ENCODE measurements at regions not wholly inside any gene's neighbourhood (a gene's known extent, or its start where the extent isn't known, plus 50 kb on each side); places are given as distances from the start of the nearest gene placed in this dataset.

DNA sequence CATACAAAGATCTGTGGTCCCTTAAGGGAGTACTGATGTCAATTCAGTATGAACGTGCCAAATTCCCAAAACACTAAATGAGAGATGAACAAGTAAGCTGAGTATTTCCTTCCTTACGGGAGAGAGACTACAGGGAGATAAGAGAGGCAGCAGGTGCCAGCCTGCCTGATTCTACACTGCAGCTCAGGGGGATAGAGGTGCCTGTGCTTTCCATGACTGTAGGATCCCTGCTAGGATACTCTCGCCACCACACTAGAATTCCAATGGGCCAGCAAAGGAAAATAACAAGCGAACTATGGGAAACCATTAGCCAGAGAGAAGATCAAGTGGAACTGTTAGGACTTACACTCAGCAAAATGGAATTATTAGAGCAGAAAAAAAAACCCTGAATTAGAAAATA lies 198.5 kb upstream of the BTBD3 start:
- no peak for DNase-seq (ENCODE audit: low read depth)

DNA sequence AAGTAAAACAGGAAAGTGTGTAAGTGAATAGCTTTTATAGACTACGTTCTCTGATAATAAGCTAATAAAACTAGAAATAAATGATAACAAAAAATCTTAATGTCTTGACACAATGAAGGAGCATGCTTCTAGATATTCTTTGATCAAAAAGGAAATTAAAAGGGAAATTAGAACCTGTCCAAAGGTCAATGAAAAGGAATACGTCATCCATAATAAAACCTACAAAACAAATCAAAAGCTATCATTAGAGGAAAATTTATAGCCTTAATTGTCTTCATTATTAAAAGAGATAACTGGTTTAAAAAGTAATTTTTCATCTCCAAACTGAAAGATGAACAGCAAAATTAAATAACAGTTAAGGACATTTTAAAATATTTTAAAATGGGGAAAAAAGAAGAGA lies 196.3 kb upstream of the BTBD3 start:
- DNase-seq (ENCODE audit: low read depth), result no peak

DNA sequence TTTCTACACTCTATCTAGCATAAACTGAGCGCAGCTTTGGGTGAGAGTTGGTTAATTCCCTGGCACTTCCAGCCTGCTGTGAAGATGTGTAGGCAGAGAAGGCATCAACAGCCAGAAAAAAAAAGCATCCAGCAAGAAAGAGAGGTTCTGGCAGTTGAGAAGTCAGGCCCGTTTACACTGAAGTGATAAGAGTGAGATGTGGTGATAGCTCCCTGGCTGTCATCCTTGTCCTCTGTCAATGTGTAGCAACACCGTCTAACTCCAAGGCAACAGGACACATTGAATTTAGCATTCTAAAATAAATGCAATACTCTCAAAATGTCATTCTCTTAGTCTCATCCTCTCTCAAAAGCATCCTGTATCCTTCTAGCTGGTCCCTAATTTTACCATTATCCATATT lies 193.6 kb upstream of the BTBD3 start:
- DNase-seq (ENCODE audit: low read depth), result no peak

DNA sequence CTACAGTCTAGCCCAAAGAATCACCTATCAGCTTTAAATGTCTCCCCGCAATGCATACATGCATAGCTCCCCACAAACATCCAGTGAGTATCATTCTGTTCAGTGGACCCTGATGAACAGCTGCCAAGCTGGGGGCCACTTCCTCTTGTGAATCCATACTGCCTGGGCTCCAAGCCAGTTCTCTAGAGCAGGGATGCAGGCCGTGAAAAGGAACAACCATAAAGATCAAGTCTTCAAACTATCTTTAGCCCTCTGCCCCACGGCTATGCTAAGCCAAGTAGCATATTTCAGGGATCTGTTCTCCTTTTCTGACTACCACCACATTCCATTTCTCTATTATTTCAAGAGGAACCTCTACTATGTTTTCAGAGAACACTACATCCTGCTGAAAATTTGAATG lies 191.7 kb upstream of the BTBD3 start:
- DNase-seq (ENCODE audit: low read depth), result no peak

DNA sequence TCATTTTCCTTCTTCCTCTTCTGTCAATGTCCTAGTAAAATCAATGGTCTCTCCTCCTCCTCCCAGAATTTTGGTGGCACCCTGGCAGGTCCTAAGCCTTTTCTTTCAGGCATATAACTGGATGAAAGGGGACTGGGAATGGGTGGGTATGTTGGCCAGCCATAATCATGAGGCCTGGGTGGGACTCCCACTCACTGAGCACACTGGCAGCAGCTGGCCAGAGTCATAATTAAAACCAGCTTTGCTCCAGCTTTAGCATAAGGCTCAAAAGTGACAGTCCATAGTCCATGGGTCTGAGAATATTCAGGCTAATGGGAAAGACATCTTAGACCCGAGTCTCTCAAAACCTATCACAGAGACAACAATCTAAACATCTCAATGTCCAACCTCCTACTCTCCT lies 190.0 kb upstream of the BTBD3 start:
- no peak for DNase-seq (ENCODE audit: low read depth)

DNA sequence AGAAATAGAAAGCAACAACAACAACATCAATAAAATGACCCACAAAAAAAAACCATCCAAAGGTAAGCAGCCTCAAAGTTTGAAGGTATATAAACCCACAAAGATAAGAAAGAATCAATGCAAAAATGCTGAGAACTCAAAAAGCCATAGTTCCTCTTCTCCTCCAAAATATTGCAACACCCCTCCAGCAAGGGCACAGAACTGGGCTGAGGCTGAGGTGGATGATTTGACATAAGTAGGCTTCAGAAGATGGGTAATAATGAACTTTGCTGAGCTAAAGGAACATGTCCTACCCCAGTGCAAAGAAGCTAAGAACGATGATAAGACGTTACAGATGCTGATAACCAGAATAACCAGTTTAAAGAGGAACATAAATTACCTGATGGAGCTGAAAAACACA lies 188.8 kb upstream of the BTBD3 start:
- no peak for DNase-seq (ENCODE audit: low read depth)

DNA sequence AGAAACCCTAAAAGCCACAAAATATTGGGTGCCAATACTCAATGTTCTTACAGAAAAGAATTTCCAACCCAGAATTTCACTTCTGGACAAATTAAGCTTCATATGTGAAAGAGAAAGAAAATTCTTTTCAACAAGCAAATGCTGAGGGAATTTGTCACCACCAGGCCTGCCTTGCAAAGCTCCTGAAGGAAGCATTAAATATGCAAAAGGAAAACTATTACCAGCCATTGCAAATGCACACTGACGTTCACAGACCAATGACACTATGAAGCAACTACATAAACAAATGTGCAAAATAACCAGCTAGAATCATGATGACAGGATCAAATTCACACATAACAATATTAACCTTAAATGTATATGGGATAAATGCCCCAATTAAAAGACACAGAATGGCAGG lies 187.9 kb upstream of the BTBD3 start:
- no peak for DNase-seq (ENCODE audit: low read depth)

DNA sequence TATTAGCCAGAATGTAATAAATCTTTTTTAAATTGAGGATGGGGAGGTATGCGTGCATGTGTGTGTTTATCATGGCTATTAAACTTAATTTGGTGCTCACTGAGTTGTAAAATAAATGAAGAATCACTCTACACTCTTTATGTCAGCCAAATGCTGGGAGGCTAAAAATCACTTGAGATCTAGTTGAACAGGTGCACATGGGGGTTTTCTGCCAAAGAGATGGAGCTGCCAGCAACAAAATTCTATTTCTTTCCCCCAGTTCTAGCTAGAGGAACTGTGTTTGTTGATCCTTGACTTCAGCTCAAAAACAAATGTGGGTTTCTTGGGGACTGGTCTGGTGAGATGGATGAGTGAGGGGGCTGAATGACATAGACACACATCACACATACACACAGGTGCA lies 183.3 kb upstream of the BTBD3 start:
- DNase-seq (ENCODE audit: low read depth), result no peak

DNA sequence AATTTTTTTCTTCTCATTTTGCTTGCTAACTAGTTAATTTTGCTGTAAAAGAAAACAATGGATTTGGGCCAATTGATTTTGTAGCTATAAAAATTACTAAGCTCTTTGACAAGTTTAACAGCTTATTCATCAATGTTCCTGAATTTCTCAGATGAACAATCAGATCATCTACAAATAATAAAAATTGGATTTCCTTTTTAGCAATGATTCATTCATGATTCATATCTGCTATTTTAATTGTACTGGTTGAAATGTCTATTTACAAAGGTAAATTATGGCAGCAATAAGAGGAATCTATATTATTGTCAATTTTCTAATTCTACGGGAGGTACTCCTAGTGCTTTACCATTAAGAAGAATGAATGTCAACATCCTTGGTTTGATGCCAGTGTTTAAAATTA lies 178.8 kb upstream of the BTBD3 start:
- no peak for DNase-seq (ENCODE audit: low read depth)

DNA sequence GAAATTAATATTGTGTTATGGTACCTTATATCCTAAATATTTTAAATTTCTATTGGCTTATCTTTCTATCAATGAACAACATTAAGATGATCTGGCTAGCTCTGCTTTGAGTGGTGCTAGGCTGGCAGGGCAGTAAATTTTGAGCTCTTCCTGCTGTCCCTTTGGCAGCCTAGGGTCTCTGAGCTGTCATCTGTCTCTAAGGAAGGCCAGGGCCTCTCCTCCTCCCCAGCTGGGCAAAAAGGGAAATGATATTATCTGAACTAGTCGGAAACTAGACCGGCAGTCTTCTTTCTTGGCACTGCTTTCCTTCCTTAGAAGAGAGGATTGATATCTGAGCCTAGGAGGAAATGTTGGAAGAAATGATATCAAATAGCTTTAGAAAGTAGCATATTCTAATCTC lies 176.7 kb upstream of the BTBD3 start:
- DNase-seq (ENCODE audit: low read depth), result no peak

DNA sequence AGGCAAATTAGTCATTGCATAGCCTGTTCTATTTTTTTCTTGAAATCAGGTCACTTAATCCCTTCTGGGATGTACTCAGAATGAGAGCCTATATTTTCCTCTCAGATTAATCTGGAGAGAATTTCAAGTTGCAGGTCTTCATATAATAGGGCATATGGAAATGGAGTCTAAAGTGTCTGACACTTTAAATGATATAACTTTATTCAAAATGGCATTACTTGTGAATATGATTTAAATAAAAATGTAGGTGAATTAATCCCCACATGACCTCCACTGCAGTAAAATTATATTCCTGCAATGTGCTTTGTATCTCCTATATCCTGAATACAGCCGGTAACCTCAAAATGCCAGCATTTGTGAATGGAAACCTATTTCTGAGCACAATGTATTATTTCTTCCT lies 172.5 kb upstream of the BTBD3 start:
- no peak for DNase-seq (ENCODE audit: low read depth)

DNA sequence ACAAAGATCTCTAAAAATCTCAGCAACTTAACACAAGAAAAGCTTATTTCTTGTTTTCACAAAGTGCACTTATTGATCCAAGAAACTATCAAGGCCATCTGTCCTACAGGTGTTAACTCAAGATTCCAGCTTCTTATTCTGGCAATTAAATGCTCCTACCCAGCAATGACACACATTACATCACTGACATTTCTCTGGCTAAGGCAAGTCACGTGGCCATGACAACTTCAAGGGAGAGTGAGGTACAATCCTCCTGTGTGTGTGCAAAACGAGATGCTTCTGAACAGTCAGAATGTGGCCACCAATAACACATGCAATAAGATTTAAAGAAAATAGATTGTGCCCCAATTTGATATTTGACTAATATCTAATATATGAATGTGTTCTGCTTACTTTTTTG lies 169.3 kb upstream of the BTBD3 start:
- DNase-seq (ENCODE audit: low read depth), result no peak

DNA sequence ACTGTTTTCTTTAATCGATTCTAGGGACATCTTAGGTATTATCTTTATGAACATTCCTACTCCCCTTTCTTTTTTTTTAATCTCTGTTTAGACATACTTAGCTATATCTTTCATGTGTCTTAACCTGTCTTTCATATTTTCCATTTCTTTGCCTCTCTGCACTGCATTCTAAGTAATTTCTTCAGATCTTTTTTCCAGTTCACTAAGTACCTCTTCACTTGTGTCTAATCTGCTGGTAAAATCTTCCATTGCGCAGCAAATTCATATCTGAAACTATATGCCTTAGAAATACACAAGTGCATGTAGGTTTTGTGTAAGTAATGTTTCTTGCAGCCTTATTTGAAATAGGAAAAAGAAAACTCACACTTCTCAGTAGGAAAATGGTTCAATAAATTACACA lies 165.4 kb upstream of the BTBD3 start:
- no peak for DNase-seq (ENCODE audit: low read depth)

DNA sequence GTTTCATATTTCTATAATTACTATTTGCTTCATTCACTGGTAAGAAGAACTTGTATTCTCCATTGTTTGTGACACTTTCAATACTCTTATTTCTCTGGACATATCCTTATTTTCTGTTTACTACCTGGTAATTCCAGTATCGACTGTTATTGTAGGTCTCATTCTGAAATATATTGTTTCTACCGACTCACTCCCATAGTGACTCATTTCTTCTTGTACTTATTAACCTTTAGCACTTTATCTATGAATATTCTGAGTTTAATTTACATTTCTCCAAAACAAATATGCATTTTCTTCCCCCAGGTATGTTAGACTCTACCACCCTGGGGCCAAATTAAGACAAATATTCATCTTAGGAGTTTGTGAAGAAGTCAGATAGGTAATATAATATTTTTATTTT lies 164.5 kb upstream of the BTBD3 start:
- no peak for DNase-seq (ENCODE audit: low read depth)

DNA sequence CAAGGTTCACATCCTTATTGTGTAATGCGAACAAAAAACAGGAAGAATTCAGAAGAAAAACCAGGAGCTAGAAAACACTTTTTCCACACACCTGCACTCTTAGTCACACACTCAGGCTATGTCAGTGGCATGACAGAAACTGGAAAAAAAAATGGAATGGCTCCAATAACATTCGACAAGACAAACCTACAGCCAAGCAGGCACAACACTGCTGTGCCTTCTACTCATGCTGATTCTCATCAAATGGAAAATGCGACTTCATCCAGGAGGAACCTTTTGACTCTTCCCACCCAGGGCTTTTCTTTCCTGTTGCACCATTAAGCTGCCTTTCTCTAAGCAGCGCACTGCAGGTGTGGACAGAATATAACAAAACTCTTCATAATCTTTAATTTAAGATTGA lies 163.2 kb upstream of the BTBD3 start:
- no peak for DNase-seq (ENCODE audit: low read depth)

DNA sequence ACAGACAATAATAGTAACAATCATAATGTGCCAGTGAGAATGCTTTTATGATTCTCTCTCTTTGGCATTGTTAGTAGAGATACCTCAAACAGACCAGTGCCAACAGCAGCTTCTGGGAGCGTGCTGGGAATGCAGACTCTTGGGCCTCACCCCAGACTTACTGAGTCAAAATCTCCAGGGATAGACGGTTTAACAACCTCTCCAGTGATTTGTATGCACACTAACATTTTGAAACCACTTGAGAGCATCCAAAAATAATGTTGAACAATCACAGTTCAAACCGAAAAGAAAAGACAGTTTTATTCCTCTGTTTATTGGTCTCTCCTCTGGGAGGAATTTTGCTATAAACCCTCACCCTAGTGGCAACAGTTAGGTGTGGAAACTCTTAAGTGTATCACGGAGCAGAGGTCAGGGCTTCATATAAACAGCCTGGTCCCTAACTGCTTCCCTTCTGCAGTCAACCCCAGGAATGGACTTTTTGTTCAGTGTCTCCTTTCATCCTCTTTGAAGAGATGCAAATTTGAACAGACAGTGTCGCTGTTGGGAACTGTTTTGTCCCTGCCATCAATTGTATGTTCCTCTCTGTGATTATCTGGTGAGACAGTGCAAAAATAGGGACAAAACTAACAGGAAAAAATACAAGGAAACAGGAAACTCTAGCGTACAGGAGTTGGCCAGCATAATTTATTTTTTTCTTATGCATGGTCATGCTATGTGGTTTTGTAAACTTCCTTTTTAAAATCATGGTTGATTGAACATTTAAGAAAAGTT lies 162.4 kb upstream of the BTBD3 start:
- DNase-seq (ENCODE audit: low read depth), result no peak

DNA sequence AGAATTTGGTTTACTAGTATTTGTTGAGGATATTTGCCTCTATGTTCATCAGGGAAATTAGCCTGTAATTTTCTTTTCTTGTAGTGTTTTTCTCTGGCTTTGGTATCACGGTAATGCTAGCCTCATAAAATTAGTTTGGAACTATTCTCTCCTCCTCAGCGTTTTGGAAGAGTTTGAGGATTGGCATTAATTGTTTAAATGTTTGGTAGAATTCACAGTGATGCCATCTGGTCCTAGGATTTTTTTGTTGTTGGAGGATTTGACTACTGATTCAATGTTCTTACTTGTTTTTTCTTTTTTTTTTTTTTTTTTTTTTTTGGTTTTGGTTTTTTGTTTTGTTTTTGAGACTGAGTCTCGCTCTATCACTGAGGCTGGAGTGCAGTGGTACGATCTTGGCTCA lies 156.2 kb upstream of the BTBD3 start:
- DNase-seq (ENCODE audit: low read depth), result no peak

DNA sequence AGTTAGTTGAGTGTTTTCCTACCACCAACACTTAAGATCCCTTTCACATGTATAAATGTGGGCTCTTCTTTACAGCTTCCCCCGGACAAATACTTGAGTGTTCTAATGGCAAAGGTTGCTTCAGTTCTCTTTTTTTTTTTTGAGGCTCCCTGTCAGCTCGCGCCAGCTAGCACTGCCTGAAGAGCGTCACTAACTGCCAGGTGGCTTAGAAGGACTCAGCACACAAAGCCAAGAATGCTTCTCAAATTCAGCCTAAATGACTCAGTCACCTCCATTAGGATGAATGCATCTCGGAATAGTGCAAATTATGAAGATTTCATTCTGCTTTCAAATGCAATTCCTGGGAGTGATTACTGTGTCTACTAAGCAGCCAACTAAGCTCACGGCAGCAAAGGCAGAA lies 150.7 kb upstream of the BTBD3 start:
- peak; percentile 26 for DNase-seq (ENCODE audit: low read depth)

DNA sequence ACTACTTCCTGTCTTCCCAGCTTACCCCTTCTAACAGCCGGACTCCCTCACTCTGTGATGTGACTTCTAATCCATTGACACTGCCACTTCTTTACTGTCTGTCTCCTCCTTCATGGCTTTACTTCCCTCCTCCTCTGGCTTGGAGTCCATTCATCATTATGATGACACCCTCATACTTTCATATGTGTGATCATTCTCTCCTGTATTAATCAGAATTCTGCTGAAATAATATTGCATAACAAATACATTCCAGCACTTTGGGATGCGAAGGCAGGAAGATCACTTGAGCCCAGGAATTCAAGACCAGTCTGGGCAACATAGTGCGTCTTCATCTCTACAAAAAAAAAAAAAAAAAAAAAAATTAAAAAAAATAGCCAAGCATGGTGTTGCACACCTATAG lies 147.9 kb upstream of the BTBD3 start:
- peak; percentile 54 for DNase-seq (ENCODE audit: low read depth)

DNA sequence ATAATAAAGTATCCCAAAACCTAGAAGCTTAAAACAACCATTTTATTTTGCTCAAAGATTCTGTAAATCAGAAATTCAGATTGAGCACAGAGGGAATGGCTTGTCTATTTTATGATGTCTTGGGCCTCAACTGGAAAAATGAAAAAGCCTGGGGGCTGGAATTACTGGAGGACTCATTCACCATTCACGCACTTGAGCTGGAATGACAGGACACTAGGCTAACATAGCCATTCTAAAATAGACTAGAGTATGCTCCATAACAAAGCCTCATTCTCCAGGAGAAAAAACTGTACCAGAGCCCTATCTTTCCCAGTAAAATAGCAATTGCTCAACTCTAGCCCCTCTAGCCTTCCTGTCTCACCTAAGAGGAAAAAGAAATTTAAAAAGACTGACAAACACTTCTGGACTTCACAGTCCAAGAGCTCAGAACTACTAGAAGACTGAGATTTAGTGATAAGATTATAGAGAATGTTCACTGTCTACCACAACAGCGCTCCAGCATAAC lies 145.4 kb upstream of the BTBD3 start:
- DNase-seq (ENCODE audit: low read depth), result no peak

DNA sequence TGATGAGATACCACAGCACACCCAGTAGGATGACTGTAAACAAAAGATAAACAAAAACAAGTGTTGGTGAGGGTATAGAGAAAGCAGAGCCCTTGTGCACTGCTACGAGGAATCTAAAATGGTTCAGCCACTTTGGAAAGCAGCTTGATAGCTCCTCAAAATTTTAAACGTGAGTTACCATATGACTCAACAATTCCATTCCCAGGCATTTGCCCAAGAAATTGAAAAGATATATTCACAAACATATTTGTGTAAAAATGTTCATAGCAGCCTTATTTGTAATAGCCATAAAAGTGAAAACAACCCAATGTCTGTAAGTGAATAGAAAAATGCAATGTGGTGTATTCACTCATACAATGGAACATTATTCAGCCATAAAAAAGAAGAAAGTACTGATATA lies 141.0 kb upstream of the BTBD3 start:
- no peak for DNase-seq (ENCODE audit: low read depth)

DNA sequence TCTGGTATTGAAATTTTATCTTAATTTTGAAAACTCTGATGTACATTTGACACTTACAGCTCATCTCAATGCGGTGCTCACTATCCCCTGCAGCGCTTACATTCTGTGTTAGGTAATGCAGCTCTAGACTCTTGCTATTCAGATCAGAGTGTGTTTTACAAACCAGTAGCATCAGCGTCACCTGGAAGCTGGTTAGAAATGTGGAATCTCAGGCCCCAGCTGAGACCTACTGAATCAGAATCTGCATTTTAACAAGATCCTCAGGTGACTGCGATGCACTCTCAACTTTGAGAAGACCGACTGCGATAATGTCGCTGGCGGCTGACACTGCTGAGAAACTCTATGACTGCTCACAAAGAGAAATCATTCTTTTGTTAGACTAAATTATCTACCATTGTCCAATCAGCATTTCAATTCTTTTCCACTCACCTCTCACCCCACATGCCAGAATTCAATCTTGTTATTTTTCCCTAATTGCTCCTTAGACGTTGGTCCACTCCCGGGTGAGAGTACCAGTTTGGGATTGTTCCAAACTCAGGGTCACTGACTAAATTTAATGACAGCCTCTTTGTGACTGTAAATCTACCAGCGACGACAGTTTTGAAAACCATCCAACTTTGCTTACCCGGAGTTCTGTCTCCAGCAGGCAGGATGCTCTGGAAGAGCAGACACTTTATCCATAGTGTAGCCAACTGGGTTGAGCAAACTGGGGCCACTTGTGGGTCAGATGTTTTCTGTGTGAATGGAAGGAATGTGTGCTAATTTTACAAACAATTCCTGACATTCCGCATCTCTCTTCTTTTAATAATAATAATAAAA lies 140.1 kb upstream of the BTBD3 start:
- DNase-seq (ENCODE audit: low read depth), result peak; percentile 70

DNA sequence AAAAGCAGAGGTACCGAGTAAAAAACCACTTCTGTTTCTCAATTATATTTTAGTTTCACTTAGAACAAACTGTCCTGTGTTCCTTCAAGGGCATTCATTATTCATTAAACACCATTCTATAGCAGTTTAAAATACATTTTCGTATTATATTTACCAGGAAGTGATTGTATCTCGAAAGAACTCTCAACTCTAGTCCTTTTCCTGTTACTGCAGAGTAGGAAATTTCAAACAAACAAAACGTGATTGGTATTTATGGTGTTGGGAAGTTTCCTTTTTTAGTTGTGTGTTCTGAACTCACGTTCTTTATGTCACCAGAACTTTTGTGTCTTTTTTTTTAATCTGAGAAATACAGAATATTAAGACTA lies 139.5 kb upstream of the BTBD3 start:
- no peak for DNase-seq (ENCODE audit: low read depth)
